HepG2 (cell line): ENCODE measurements at regions not wholly inside any gene's neighbourhood (a gene's known extent, or its start where the extent isn't known, plus 50 kb on each side); places are given as distances from the start of the nearest gene placed in this dataset.

Experiments
- ATAC-seq: fragments of 200-7000 bp; cut with Tn5 transposase; 3 replicates; pipeline ENCODE4 v1.9.1; 2020; ENCODE audit warnings: mild to moderate bottlenecking, moderate library complexity
- BruUV-seq: library from RNA; stranded (reverse); fragments of 400-500 nt; replicated peaks from 2 replicates; lab custom pipeline; 2021; lab: Mats Ljungman, UMichigan
- CTCF ChIA-PET: fragments of 300-600 bp; formaldehyde crosslinking; extraction: SDS; loops from one replicate; lab custom pipeline; 2021; ENCODE audit warnings: low total read pairs, inconsistent platforms, low intra/inter-chr PET ratio; lab: Yijun Ruan, JAX
- POLR2A ChIA-PET: fragments of 350-600 bp; sonication (Branson Sonifier 250); formaldehyde crosslinking; loops from one replicate; lab custom pipeline; 2020; ENCODE audit warnings: antibody characterized with exemption, inconsistent platforms; lab: Yijun Ruan, JAX
- DNase-seq: peaks from one replicate; pipeline ENCODE4 v3.0.0-alpha.2; 2015; ENCODE audit warnings: low spot score
- FAIRE-seq: peaks from 3 replicates; lab custom pipeline; 2011; peaks lifted over from hg19 to GRCh38; lab: Jason Lieb, UNC
- H2AFZ ChIP-seq: one replicate; pipeline ENCODE4 v1.6.1; 2011; ENCODE audit warnings: low read length, inconsistent platforms
- H3K27ac ChIP-seq: fragments of 300-600 bp; 3 replicates; pipeline ENCODE4 v1.8.0; 2011; ENCODE audit warnings: mixed run types, mild to moderate bottlenecking, mixed read lengths, low read length, inconsistent platforms; ENCODE audit not compliant: insufficient read depth; ENCODE audit errors: extremely low read length
- H3K27me3 ChIP-seq, 2 experiments: fragments of 200-600 bp in 1 of 2; 2 replicates in 1 of 2; 3 replicates in 1 of 2; pipeline versions ENCODE4 v1.6.0 to v1.8.0; 2011; ENCODE audit warnings: low read length in 2 of 2, mild to moderate bottlenecking in 2 of 2, moderate library complexity in 2 of 2, inconsistent platforms in 1 of 2; ENCODE audit not compliant: insufficient read depth in 2 of 2, control insufficient read depth in 1 of 2
- H3K36me3 ChIP-seq, 2 experiments: fragments of 200-600 bp in 1 of 2; replicated peaks in 1 of 2; 2 replicates in 1 of 2; 3 replicates in 1 of 2; pipeline versions ENCODE4 v1.5.1 to v1.8.0; 2011; ENCODE audit warnings: low read length in 2 of 2, inconsistent platforms in 1 of 2; ENCODE audit not compliant: insufficient read depth in 2 of 2, control insufficient read depth in 1 of 2
- H3K4me1 ChIP-seq: 2 replicates; pipeline ENCODE4 v1.5.1; 2012; ENCODE audit warnings: low read length, inconsistent platforms; ENCODE audit not compliant: insufficient read depth
- H3K4me2 ChIP-seq: 2 replicates; pipeline ENCODE4 v1.6.0; 2011; ENCODE audit warnings: low read depth, low read length, inconsistent platforms
- H3K4me3 ChIP-seq, 3 experiments: fragments of 200-600 bp in 1 of 3; sonication (generic), shearing (Covaris generic) in 1 of 3; replicated peaks in 1 of 3; 2 replicates each; pipeline ENCODE4 v1.5.1; 2011 to 2016; ENCODE audit warnings: low read length in 3 of 3, inconsistent platforms in 2 of 3, low read depth in 2 of 3, mild to moderate bottlenecking in 2 of 3, control low read depth in 1 of 3, mixed read lengths in 1 of 3; ENCODE audit not compliant: insufficient read depth in 1 of 3
- H3K79me2 ChIP-seq: one replicate; pipeline ENCODE4 v1.6.1; 2011; ENCODE audit warnings: low read length, inconsistent platforms; ENCODE audit not compliant: insufficient read depth
- H3K9ac ChIP-seq: 2 replicates; pipeline ENCODE4 v1.6.0; 2011; ENCODE audit warnings: mild to moderate bottlenecking, low read depth, low read length, inconsistent platforms; ENCODE audit not compliant: insufficient read depth
- H3K9me3 ChIP-seq: 2 replicates; pipeline ENCODE4 v1.5.1; 2012; ENCODE audit warnings: mild to moderate bottlenecking, low read length
- H4K20me1 ChIP-seq: 2 replicates; pipeline ENCODE4 v1.6.0; 2011; ENCODE audit warnings: inconsistent platforms, mild to moderate bottlenecking, low read length, moderate library complexity; ENCODE audit not compliant: insufficient read depth
- ELF3 ChIP-seq: IDR thresholded peaks from 2 replicates; pipeline ENCODE4 v1.6.1; 2016; ENCODE audit warnings: missing genetic modification reagents, missing compliant biosample characterization
- IKZF4 ChIP-seq: sonication (generic); formaldehyde crosslinking; IDR thresholded peaks from 2 replicates; pipeline ENCODE4 v1.5.1; 2020; ENCODE audit warnings: borderline replicate concordance, mild to moderate bottlenecking, low read depth, missing genetic modification reagents; ENCODE audit errors: not compliant biosample characterization
- PAXIP1 ChIP-seq: sonication (generic); formaldehyde crosslinking; conservative IDR thresholded peaks from 2 replicates; pipeline ENCODE4 v1.4.0; 2020; ENCODE audit warnings: mild to moderate bottlenecking, missing genetic modification reagents, moderate library complexity
- THYN1 ChIP-seq: sonication (generic); formaldehyde crosslinking; IDR thresholded peaks from 2 replicates; pipeline ENCODE4 v1.8.1; 2023; ENCODE audit warnings: low read depth, mild to moderate bottlenecking, moderate library complexity, missing genetic modification reagents, borderline replicate concordance
- TOE1 ChIP-seq: sonication (generic); formaldehyde crosslinking; IDR thresholded peaks from 2 replicates; pipeline ENCODE4 v1.4.0; 2020; ENCODE audit warnings: mild to moderate bottlenecking, missing genetic modification reagents
- YY1 ChIP-seq: IDR thresholded peaks from 2 replicates; pipeline ENCODE4 v1.6.1; 2011; ENCODE audit warnings: low read length, low read depth, moderate library complexity, mild to moderate bottlenecking; ENCODE audit not compliant: insufficient read depth, insufficient replicate concordance
- ZNF496 ChIP-seq: sonication (generic); formaldehyde crosslinking; IDR thresholded peaks from 2 replicates; pipeline ENCODE4 v1.8.1; 2023; ENCODE audit warnings: mild to moderate bottlenecking, moderate library complexity, missing genetic modification reagents; ENCODE audit not compliant: insufficient replicate concordance
- ZNF646 ChIP-seq: sonication (generic); formaldehyde crosslinking; IDR thresholded peaks from 2 replicates; pipeline ENCODE4 v1.9.0; 2021; ENCODE audit warnings: mild to moderate bottlenecking, missing genetic modification reagents
- ZNF652 ChIP-seq: IDR thresholded peaks from 2 replicates; pipeline ENCODE4 v1.6.1; 2016; ENCODE audit warnings: low read depth, borderline replicate concordance
- ZNF720 ChIP-seq: sonication (generic); formaldehyde crosslinking; IDR thresholded peaks from 2 replicates; pipeline ENCODE4 v1.4.0; 2020; ENCODE audit warnings: missing genetic modification reagents
- ZXDC ChIP-seq: sonication (generic); formaldehyde crosslinking; IDR thresholded peaks from 2 replicates; pipeline ENCODE4 v1.5.0; 2020; ENCODE audit warnings: mild to moderate bottlenecking, missing genetic modification reagents
- WGBS: methylation state at CpG from one replicate; pipeline ENCODE4 v1.1.6; 2017; ENCODE audit warnings: low lambda C conversion rate; 5-methylcytosine and 5-hydroxymethylcytosine counted together
- in situ Hi-C: cut with HindIII; loops from 2 replicates; pipeline ENCODE4 v1.10.0; 2017; ENCODE audit warnings: low pct_unique_long_range_greater_than_20kb; ENCODE audit not compliant: extremely low pct_ligation_motif_present
- intact Hi-C: fragments of 100-400 bp; cut with micrococcal nuclease; formaldehyde crosslinking; loops from one replicate; pipeline ENCODE4 v1.10.0; 2022; ENCODE audit not compliant: unreplicated experiment

GRCh38 chr3:159234306-159234705 is 432.5 kb downstream of the MFSD1 start (continued):
- TF ChIP-seq ZNF646 (CRISPR knock-in tag) (no peak), ELF3 (CRISPR knock-in tag) (no peak), ZNF720 (CRISPR knock-in tag) (no peak), ZNF496 (CRISPR knock-in tag) (no peak)

- Histone ChIP-seq H3K9me3 (no peaks in the 10 kb centered on the region), H3K79me2 (no peaks in the 10 kb centered on the region), H3K36me3 (no peaks in the 10 kb centered on the region), H3K9ac (no peak overlapping the region), H4K20me1 (no peaks in the 10 kb centered on the region), H3K4me3 (no peak overlapping the region), H3K4me2 (no peak overlapping the region), H3K27ac (no peak overlapping the region), H3K27me3 (no peaks in the 10 kb centered on the region), H2AFZ (no peak overlapping the region), H3K4me1 (no peaks in the 10 kb centered on the region)
- intact Hi-C loops, result no loop called here
- FAIRE-seq, result no peak
- ChIA-PET POLR2A (no interaction called here), CTCF (no interaction called here)
- no peak for ATAC-seq
- BruUV-seq, result no TSS peak
- in situ Hi-C loops, result no loop called here
- no peak for DNase-seq
- WGBS, result 0% methylated on average over 1 of the region's 1 CpG
- TF ChIP-seq ZXDC (no peak), TOE1 (CRISPR knock-in tag) (no peak), ZNF652 (CRISPR knock-in tag) (no peak), THYN1 (CRISPR knock-in tag) (no peak), IKZF4 (CRISPR knock-in tag) (no peak), YY1 (no peak), PAXIP1 (CRISPR knock-in tag) (no peak)
Measured at GRCh38 chr3:159236321-159236720, 434.5 kb downstream of the MFSD1 start.
